ENCODE measurements at regions not wholly inside any gene's neighbourhood (a gene's known extent, or its start where the extent isn't known, plus 50 kb on each side); places are given as distances from the start of the nearest gene placed in this dataset.

DNA sequence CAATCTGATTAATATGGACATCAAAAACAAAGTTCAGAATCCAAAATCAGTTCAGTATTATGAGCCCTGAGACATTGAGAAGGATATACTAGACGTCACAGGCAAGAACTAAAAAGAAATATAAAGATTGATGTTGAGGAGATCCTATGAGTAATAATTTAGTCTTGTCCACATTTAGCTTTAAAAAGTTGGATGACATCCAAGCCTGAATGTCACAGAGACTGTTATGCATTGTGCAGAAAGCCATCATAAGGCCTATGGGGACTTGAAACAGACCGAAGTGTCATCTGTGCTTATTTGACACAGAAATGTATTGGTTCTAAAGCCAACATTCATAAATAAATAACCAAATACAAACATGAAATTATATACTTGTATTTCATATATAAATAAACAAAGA, 581.8 kb upstream of the MMS22L start:
- no peak overlapping the region for H3K18ac ChIP-seq (ENCODE audit: extremely low read depth, low read length)
- H3K79me1 ChIP-seq (ENCODE audit: low read depth, low read length): no peaks in the 10 kb centered on the region
- no peak overlapping the region for H3K27ac ChIP-seq (ENCODE audit: low read depth, low read length)
- H4K91ac ChIP-seq (replicated peaks; ENCODE audit: insufficient read length, low read length): no peak overlapping the region
- no peak overlapping the region for H2AK5ac ChIP-seq (ENCODE audit: low read depth, low read length)
- H3K79me2 ChIP-seq (ENCODE audit: control insufficient read depth in 1 of 2, insufficient read depth in 2 of 2, low read length in 2 of 2): no peaks in the 10 kb centered on the region
- H3K9me3 ChIP-seq (ENCODE audit: insufficient read depth in 2 of 2, low read depth in 1 of 2, low read length in 1 of 2): no peaks in the 10 kb centered on the region
- H3K14ac ChIP-seq (ENCODE audit: insufficient read length): no peak overlapping the region
- H2BK15ac ChIP-seq (ENCODE audit: low read length): no peak overlapping the region
- H3K4ac ChIP-seq (replicated peaks; ENCODE audit: insufficient read length, low read depth, low read length): no peak overlapping the region
- WGBS, 2 experiments (ENCODE audit: extremely low coverage in 1 of 2, insufficient coverage in 1 of 2, insufficient read length in 1 of 2, insufficient replicate concordance in 2 of 2, low coverage in 1 of 2, low lambda C conversion rate in 2 of 2, missing lambda C conversion rate in 1 of 2): 85% methylated on average over 2 of the region's 2 CpGs; no CpG with 5 or more reads in 1 of the 2 experiments
- ChIA-PET CTCF (ENCODE audit: partially characterized antibody) (interaction anchor here (1.0 kb wide), 1 partner anchor 279 kb away, joined by 3 read pairs; no protein-coding TSS in a partner anchor), POLR2A (ENCODE audit: partially characterized antibody) (no interaction called here)
- H3K9ac ChIP-seq (replicated peaks in 1 of 4; ENCODE audit: extremely low read depth in 1 of 4, low read depth in 3 of 4, low read length in 3 of 4): no peak overlapping the region
- H2BK5ac ChIP-seq (ENCODE audit: low read depth, low read length): no peak overlapping the region
- H3K4me3 ChIP-seq (ENCODE audit: extremely low read depth in 1 of 4, insufficient read depth in 2 of 4, low read depth in 3 of 4, low read length in 4 of 4): no peak overlapping the region
- no peak overlapping the region for H4K8ac ChIP-seq (ENCODE audit: extremely low read depth, insufficient read depth, low read length)
- H3K23ac ChIP-seq (ENCODE audit: insufficient read length): no peak overlapping the region
- DNase-seq (ENCODE audit: low read depth in 1 of 2, low spot score in 2 of 2): no peak
- H3K36me3 ChIP-seq (ENCODE audit: control insufficient read depth in 2 of 4, insufficient read depth in 4 of 4, low read length in 3 of 4): no peaks in the 10 kb centered on the region
- FAIRE-seq: no peak
- H3K4me1 ChIP-seq (replicated peaks in 1 of 4; ENCODE audit: control insufficient read depth in 3 of 4, insufficient read depth in 4 of 4, low read length in 3 of 4): peaks cover 0 to 5% (median 0%) of the 10 kb centered on the region in 4 experiments; a peak in 1 of 7 replicates
- H2BK12ac ChIP-seq (ENCODE audit: low read depth, low read length): no peak overlapping the region
- H4K5ac ChIP-seq (ENCODE audit: insufficient read length, low read depth, low read length): no peak overlapping the region
- no peak overlapping the region for H3K56ac ChIP-seq (replicated peaks; ENCODE audit: insufficient read length, low read depth, low read length)
- no peak overlapping the region for H2BK120ac ChIP-seq (replicated peaks; ENCODE audit: low read depth, low read length)
- H2BK20ac ChIP-seq (ENCODE audit: low read length): no peak overlapping the region
- no peaks in the 10 kb centered on the region for H3K27me3 ChIP-seq (replicated peaks in 1 of 4; ENCODE audit: control insufficient read depth in 3 of 4, extremely low read depth in 1 of 4, insufficient read depth in 3 of 4, low read length in 3 of 4)
- H3K4me2 ChIP-seq (ENCODE audit: insufficient read depth in 1 of 2, low read depth in 2 of 2, low read length in 2 of 2): no peak overlapping the region
- no peaks in the 10 kb centered on the region for H4K20me1 ChIP-seq (replicated peaks in 1 of 2; ENCODE audit: control insufficient read depth in 1 of 2, insufficient read depth in 2 of 2, low read length in 2 of 2)
- no peaks in the 10 kb centered on the region for H3K23me2 ChIP-seq (ENCODE audit: low read depth, low read length)
- TF ChIP-seq PHF8 (conservative IDR thresholded peaks at IDR 0.05; ENCODE audit: low read depth, low read length) (no peak), KDM5A (IDR thresholded peaks at IDR 0.05; ENCODE audit: low read length) (no peak), SUZ12 (IDR thresholded peaks at IDR 0.05; ENCODE audit: low read length) (no peak), ASH2L (IDR thresholded peaks at IDR 0.05; ENCODE audit: low read length) (no peak)
- H2AFZ ChIP-seq (ENCODE audit: low read length): no peak overlapping the region
